GM19452 (cell line): ENCODE measurements at regions not wholly inside any gene's neighbourhood (a gene's known extent, or its start where the extent isn't known, plus 50 kb on each side); places are given as distances from the start of the nearest gene placed in this dataset.
"Not testable (repeated sequence)": the region's sequence is repeated elsewhere in the genome, so short reads cannot be mapped to it uniquely, and the experiment has no call there.

Experiments used
- ATAC-seq: cut with Tn5 transposase; IDR thresholded peaks from one replicate; pipeline ENCODE4 v1.9.1; 2021; ENCODE audit not compliant: unreplicated experiment

GRCh38 chr13:59425211-59425741 lies 738.5 kb downstream of the DIAPH3 start:
- ATAC-seq: no peak

- ATAC-seq: no peak
Measured at GRCh38 chr13:59435024-59435423, 728.7 kb downstream of the DIAPH3 start.

GRCh38 chr13:59437544-59438301 lies 726.0 kb downstream of the DIAPH3 start:
- ATAC-seq: no peak

- ATAC-seq: no peak
Measured at GRCh38 chr13:59439776-59440428, 723.8 kb downstream of the DIAPH3 start.

- not testable (repeated sequence) for ATAC-seq
Measured at GRCh38 chr13:59441068-59441467, 722.7 kb downstream of the DIAPH3 start.

- no peak for ATAC-seq
Measured at GRCh38 chr13:59441596-59442280, 722.0 kb downstream of the DIAPH3 start.

- ATAC-seq: no peak
Measured at GRCh38 chr13:59442461-59442860, 721.3 kb downstream of the DIAPH3 start.

- no peak for ATAC-seq
Measured at GRCh38 chr13:59442944-59443486, 720.7 kb downstream of the DIAPH3 start.

- no peak for ATAC-seq
Measured at GRCh38 chr13:59444210-59444857, 719.4 kb downstream of the DIAPH3 start.

GRCh38 chr13:59445812-59446211 lies 717.9 kb downstream of the DIAPH3 start:
- ATAC-seq: no peak

GRCh38 chr13:59446391-59446790 lies 717.3 kb downstream of the DIAPH3 start:
- no peak for ATAC-seq

GRCh38 chr13:59447031-59447430 lies 716.7 kb downstream of the DIAPH3 start:
- ATAC-seq: no peak

GRCh38 chr13:59447846-59448620 lies 715.7 kb downstream of the DIAPH3 start:
- no peak for ATAC-seq

GRCh38 chr13:59449750-59450149 lies 714.0 kb downstream of the DIAPH3 start:
- no peak for ATAC-seq

GRCh38 chr13:59450229-59450628 lies 713.5 kb downstream of the DIAPH3 start:
- no peak for ATAC-seq

- no peak for ATAC-seq
Measured at GRCh38 chr13:59451236-59451635, 712.5 kb downstream of the DIAPH3 start.

- no peak for ATAC-seq
Measured at GRCh38 chr13:59452189-59452890, 711.4 kb downstream of the DIAPH3 start.

GRCh38 chr13:59458908-59459579 lies 704.7 kb downstream of the DIAPH3 start:
- ATAC-seq: no peak

GRCh38 chr13:59459972-59460371 lies 703.8 kb downstream of the DIAPH3 start:
- no peak for ATAC-seq
